Skeletal muscle satellite cell (primary cell): ENCODE measurements at regions not wholly inside any gene's neighbourhood (a gene's known extent, or its start where the extent isn't known, plus 50 kb on each side); places are given as distances from the start of the nearest gene placed in this dataset.
"Not testable (repeated sequence)": the region's sequence is repeated elsewhere in the genome, so short reads cannot be mapped to it uniquely, and the experiment has no call there.

Experiments used
- H3K27me3 ChIP-seq: 2 replicates; pipeline ENCODE4 v1.7.0; 2013; ENCODE audit warnings: low read length; ENCODE audit not compliant: control insufficient read depth, insufficient read depth
- H3K36me3 ChIP-seq: 2 replicates; pipeline ENCODE4 v1.7.0; 2013; ENCODE audit warnings: mild to moderate bottlenecking, control low read depth, low read length; ENCODE audit not compliant: insufficient read depth
- H3K4me1 ChIP-seq: 2 replicates; pipeline ENCODE4 v1.7.0; 2013; ENCODE audit warnings: low read length; ENCODE audit not compliant: control insufficient read depth, insufficient read depth
- H3K4me2 ChIP-seq: 2 replicates; pipeline ENCODE4 v1.7.0; 2013; ENCODE audit warnings: mild to moderate bottlenecking, low read length
- H3K4me3 ChIP-seq: 2 replicates; pipeline ENCODE4 v1.7.0; 2013; ENCODE audit warnings: low read length
- H3K9ac ChIP-seq: 2 replicates; pipeline ENCODE4 v1.7.0; 2013; ENCODE audit warnings: mild to moderate bottlenecking, low read depth, low read length, moderate library complexity
- H3K9me3 ChIP-seq: replicated peaks from 2 replicates; pipeline ENCODE4 v1.7.0; 2013; ENCODE audit warnings: mild to moderate bottlenecking, control low read depth, low read length

GRCh38 chr5:143588933-143589662, 185.6 kb upstream of the NR3C1 start:
- Histone ChIP-seq H3K4me1 (no peaks in the 10 kb centered on the region), H3K27me3 (no peaks in the 10 kb centered on the region), H3K4me2 (no peak overlapping the region), H3K4me3 (no peak overlapping the region), H3K9ac (no peak overlapping the region), H3K9me3 (no peaks in the 10 kb centered on the region), H3K36me3 (no peaks in the 10 kb centered on the region)

- H3K9me3 ChIP-seq, H3K36me3 ChIP-seq, H3K27me3 ChIP-seq, H3K9ac ChIP-seq, H3K4me2 ChIP-seq, H3K4me1 ChIP-seq, H3K4me3 ChIP-seq: not testable (repeated sequence)
Observed at GRCh38 chr5:143588121-143588520, 184.6 kb upstream of the NR3C1 start.

- H3K27me3 ChIP-seq = no peaks in the 10 kb centered on the region
- H3K4me3 ChIP-seq = no peak overlapping the region
- no peak overlapping the region for H3K4me2 ChIP-seq
Observed at GRCh38 chr5:143586781-143587362, 183.4 kb upstream of the NR3C1 start.

GRCh38 chr5:143585970-143586369, 182.5 kb upstream of the NR3C1 start:
- H3K4me2 ChIP-seq = no peak overlapping the region
- H3K4me1 ChIP-seq = no peaks in the 10 kb centered on the region
- no peaks in the 10 kb centered on the region for H3K9me3 ChIP-seq
- H3K9ac ChIP-seq = no peak overlapping the region
- H3K27me3 ChIP-seq = no peaks in the 10 kb centered on the region
- H3K36me3 ChIP-seq = no peaks in the 10 kb centered on the region
- no peak overlapping the region for H3K4me3 ChIP-seq

More at GRCh38 chr5:143586781-143587362, 183.4 kb upstream of the NR3C1 start:
- no peaks in the 10 kb centered on the region for H3K4me1 ChIP-seq
- H3K9ac ChIP-seq = no peak overlapping the region
- no peaks in the 10 kb centered on the region for H3K9me3 ChIP-seq
- no peaks in the 10 kb centered on the region for H3K36me3 ChIP-seq

GRCh38 chr5:143583409-143583808, 179.9 kb upstream of the NR3C1 start:
- H3K9ac ChIP-seq = no peak overlapping the region
- H3K9me3 ChIP-seq = no peaks in the 10 kb centered on the region
- H3K4me2 ChIP-seq = no peak overlapping the region
- no peaks in the 10 kb centered on the region for H3K36me3 ChIP-seq
- no peaks in the 10 kb centered on the region for H3K27me3 ChIP-seq
- H3K4me3 ChIP-seq = no peak overlapping the region
- H3K4me1 ChIP-seq = no peaks in the 10 kb centered on the region

GRCh38 chr5:143582869-143583268, 179.4 kb upstream of the NR3C1 start:
- Histone ChIP-seq H3K9ac (no peak overlapping the region), H3K4me1 (no peaks in the 10 kb centered on the region), H3K9me3 (no peaks in the 10 kb centered on the region), H3K4me2 (no peak overlapping the region), H3K4me3 (no peak overlapping the region), H3K36me3 (no peaks in the 10 kb centered on the region), H3K27me3 (no peaks in the 10 kb centered on the region)

GRCh38 chr5:143582176-143582575, 178.7 kb upstream of the NR3C1 start:
- H3K27me3 ChIP-seq = no peaks in the 10 kb centered on the region
- no peak overlapping the region for H3K4me3 ChIP-seq
- H3K9ac ChIP-seq = no peak overlapping the region
- H3K4me1 ChIP-seq = peaks cover 3% of the 10 kb centered on the region
- H3K4me2 ChIP-seq = no peak overlapping the region
- H3K36me3 ChIP-seq = no peaks in the 10 kb centered on the region
- no peaks in the 10 kb centered on the region for H3K9me3 ChIP-seq

GRCh38 chr5:143581649-143582048, 178.2 kb upstream of the NR3C1 start:
- no peak overlapping the region for H3K4me3 ChIP-seq
- peaks cover 3% of the 10 kb centered on the region for H3K4me1 ChIP-seq
- no peaks in the 10 kb centered on the region for H3K27me3 ChIP-seq
- no peak overlapping the region for H3K9ac ChIP-seq
- H3K4me2 ChIP-seq = no peak overlapping the region
- no peaks in the 10 kb centered on the region for H3K36me3 ChIP-seq
- H3K9me3 ChIP-seq = no peaks in the 10 kb centered on the region

- Histone ChIP-seq H3K27me3 (no peaks in the 10 kb centered on the region), H3K4me2 (no peak overlapping the region), H3K9ac (no peak overlapping the region), H3K9me3 (no peaks in the 10 kb centered on the region), H3K4me1 (peaks cover 3% of the 10 kb centered on the region), H3K4me3 (no peak overlapping the region), H3K36me3 (no peaks in the 10 kb centered on the region)
Observed at GRCh38 chr5:143581147-143581546, 177.7 kb upstream of the NR3C1 start.

GRCh38 chr5:143576711-143577484, 173.4 kb upstream of the NR3C1 start:
- H3K4me2 ChIP-seq = no peak overlapping the region
- no peak overlapping the region for H3K9ac ChIP-seq
- H3K36me3 ChIP-seq = no peaks in the 10 kb centered on the region

GRCh38 chr5:143575286-143575685, 171.8 kb upstream of the NR3C1 start:
- H3K4me3 ChIP-seq = no peak overlapping the region
- H3K9me3 ChIP-seq = no peaks in the 10 kb centered on the region
- H3K9ac ChIP-seq = no peak overlapping the region
- no peaks in the 10 kb centered on the region for H3K27me3 ChIP-seq
- H3K4me1 ChIP-seq = peaks cover 3% of the 10 kb centered on the region
- no peak overlapping the region for H3K4me2 ChIP-seq
- no peaks in the 10 kb centered on the region for H3K36me3 ChIP-seq

More at GRCh38 chr5:143576711-143577484, 173.4 kb upstream of the NR3C1 start:
- H3K27me3 ChIP-seq = no peaks in the 10 kb centered on the region
- H3K9me3 ChIP-seq = no peaks in the 10 kb centered on the region
- H3K4me3 ChIP-seq = no peak overlapping the region
- peaks cover 3% of the 10 kb centered on the region for H3K4me1 ChIP-seq
